ENCODE measurements at regions not wholly inside any gene's neighbourhood (a gene's known extent, or its start where the extent isn't known, plus 50 kb on each side); places are given as distances from the start of the nearest gene placed in this dataset.

- ATAC-seq (ENCODE audit: low read depth in 2 of 2) (no peak), DNase-seq (no peak)
- no peaks in the 10 kb centered on the region for H3K27me3 Mint-ChIP-seq
- H3K27ac Mint-ChIP-seq, result no peak overlapping the region
- H3K36me3 Mint-ChIP-seq, result no peaks in the 10 kb centered on the region
- H3K4me1 Mint-ChIP-seq, result no peaks in the 10 kb centered on the region
- H3K9me3 Mint-ChIP-seq, result peaks cover 0 to 2% (median 0%) of the 10 kb centered on the region in 7 donors
- no peak overlapping the region for H3K4me3 Mint-ChIP-seq
Observed at GRCh38 chr9:28782630-28783029, 1209.3 kb upstream of the C9orf72 start.

GRCh38 chr9:28792716-28793115, 1219.4 kb upstream of the C9orf72 start:
- no peaks in the 10 kb centered on the region for H3K9me3 Mint-ChIP-seq
- H3K27ac Mint-ChIP-seq, result no peak overlapping the region
- ATAC-seq (ENCODE audit: low read depth in 2 of 2), result no peak
- no peaks in the 10 kb centered on the region for H3K4me1 Mint-ChIP-seq
- H3K36me3 Mint-ChIP-seq, result no peaks in the 10 kb centered on the region
- no peaks in the 10 kb centered on the region for H3K27me3 Mint-ChIP-seq
- no peak for DNase-seq
- no peak overlapping the region for H3K4me3 Mint-ChIP-seq

GRCh38 chr9:28799876-28800275, 1226.6 kb upstream of the C9orf72 start:
- Mint-ChIP-seq H3K27me3 (no peaks in the 10 kb centered on the region), H3K4me3 (no peak overlapping the region), H3K27ac (no peak overlapping the region), H3K4me1 (no peaks in the 10 kb centered on the region), H3K36me3 (no peaks in the 10 kb centered on the region), H3K9me3 (no peaks in the 10 kb centered on the region)
- DNase-seq (no peak), ATAC-seq (ENCODE audit: low read depth in 2 of 2) (no peak)

- H3K27me3 Mint-ChIP-seq, result no peaks in the 10 kb centered on the region
- no peak for ATAC-seq (ENCODE audit: low read depth in 2 of 2)
- no peak overlapping the region for H3K4me3 Mint-ChIP-seq
- no peak for DNase-seq
- H3K4me1 Mint-ChIP-seq, result no peaks in the 10 kb centered on the region
- no peaks in the 10 kb centered on the region for H3K36me3 Mint-ChIP-seq
- no peaks in the 10 kb centered on the region for H3K9me3 Mint-ChIP-seq
- no peak overlapping the region for H3K27ac Mint-ChIP-seq
Observed at GRCh38 chr9:28801144-28801799, 1228.0 kb upstream of the C9orf72 start.

GRCh38 chr9:28805197-28805596, 1231.9 kb upstream of the C9orf72 start:
- Mint-ChIP-seq H3K9me3 (peaks cover 0 to 4% (median 0%) of the 10 kb centered on the region in 7 donors), H3K27me3 (no peaks in the 10 kb centered on the region)

GRCh38 chr9:28808042-28808441, 1234.8 kb upstream of the C9orf72 start:
- Mint-ChIP-seq H3K36me3 (no peaks in the 10 kb centered on the region), H3K4me3 (no peak overlapping the region), H3K4me1 (no peaks in the 10 kb centered on the region), H3K27me3 (no peaks in the 10 kb centered on the region), H3K9me3 (peaks cover 0 to 4% (median 0%) of the 10 kb centered on the region in 7 donors), H3K27ac (no peak overlapping the region)
- DNase-seq (no peak), ATAC-seq (ENCODE audit: low read depth in 2 of 2) (no peak)

More at GRCh38 chr9:28805197-28805596, 1231.9 kb upstream of the C9orf72 start:
- Mint-ChIP-seq H3K27ac (no peak overlapping the region), H3K4me3 (no peak overlapping the region), H3K36me3 (no peaks in the 10 kb centered on the region), H3K4me1 (no peaks in the 10 kb centered on the region)
- ATAC-seq (ENCODE audit: low read depth in 2 of 2) (no peak), DNase-seq (no peak)

- H3K27me3 Mint-ChIP-seq, result no peaks in the 10 kb centered on the region
- H3K9me3 Mint-ChIP-seq, result peaks cover 0 to 4% (median 0%) of the 10 kb centered on the region in 7 donors
- no peak for DNase-seq
- H3K4me1 Mint-ChIP-seq, result no peaks in the 10 kb centered on the region
- H3K36me3 Mint-ChIP-seq, result no peaks in the 10 kb centered on the region
- no peak for ATAC-seq (ENCODE audit: low read depth in 2 of 2)
- no peak overlapping the region for H3K4me3 Mint-ChIP-seq
- no peak overlapping the region for H3K27ac Mint-ChIP-seq
Observed at GRCh38 chr9:28810388-28811075, 1237.3 kb upstream of the C9orf72 start.

GRCh38 chr9:28820741-28821140, 1247.5 kb upstream of the C9orf72 start:
- no peak overlapping the region for H3K4me3 Mint-ChIP-seq
- DNase-seq, result no peak
- H3K9me3 Mint-ChIP-seq, result peaks cover 0 to 12% (median 0%) of the 10 kb centered on the region in 7 donors
- no peaks in the 10 kb centered on the region for H3K36me3 Mint-ChIP-seq
- ATAC-seq (ENCODE audit: low read depth in 2 of 2), result no peak
- H3K27ac Mint-ChIP-seq, result no peak overlapping the region
- H3K27me3 Mint-ChIP-seq, result no peaks in the 10 kb centered on the region
- no peaks in the 10 kb centered on the region for H3K4me1 Mint-ChIP-seq

GRCh38 chr9:28821240-28821639, 1248.0 kb upstream of the C9orf72 start:
- no peak overlapping the region for H3K27ac Mint-ChIP-seq
- no peak overlapping the region for H3K4me3 Mint-ChIP-seq
- no peaks in the 10 kb centered on the region for H3K4me1 Mint-ChIP-seq
- no peaks in the 10 kb centered on the region for H3K27me3 Mint-ChIP-seq
- DNase-seq (no peak), ATAC-seq (ENCODE audit: low read depth in 2 of 2) (no peak)
- H3K36me3 Mint-ChIP-seq, result no peaks in the 10 kb centered on the region
- H3K9me3 Mint-ChIP-seq, result peaks cover 0 to 12% (median 0%) of the 10 kb centered on the region in 7 donors

GRCh38 chr9:28824432-28824963, 1251.2 kb upstream of the C9orf72 start:
- Mint-ChIP-seq H3K27me3 (no peaks in the 10 kb centered on the region), H3K4me1 (no peaks in the 10 kb centered on the region), H3K4me3 (no peak overlapping the region), H3K36me3 (no peaks in the 10 kb centered on the region), H3K27ac (no peak overlapping the region), H3K9me3 (peaks cover 0 to 7% (median 0%) of the 10 kb centered on the region in 7 donors)
- ATAC-seq (ENCODE audit: low read depth in 2 of 2) (no peak), DNase-seq (no peak)

GRCh38 chr9:28832168-28832770, 1259.0 kb upstream of the C9orf72 start:
- H3K4me1 Mint-ChIP-seq, result no peaks in the 10 kb centered on the region
- DNase-seq (no peak), ATAC-seq (ENCODE audit: low read depth in 2 of 2) (no peak)
- no peak overlapping the region for H3K4me3 Mint-ChIP-seq
- H3K9me3 Mint-ChIP-seq, result peaks cover 0 to 2% (median 0%) of the 10 kb centered on the region in 7 donors
- H3K27me3 Mint-ChIP-seq, result no peaks in the 10 kb centered on the region
- no peak overlapping the region for H3K27ac Mint-ChIP-seq
- H3K36me3 Mint-ChIP-seq, result no peaks in the 10 kb centered on the region

- no peaks in the 10 kb centered on the region for H3K36me3 Mint-ChIP-seq
- H3K9me3 Mint-ChIP-seq, result peaks cover 0 to 6% (median 2%) of the 10 kb centered on the region in 7 donors
- H3K4me1 Mint-ChIP-seq, result no peaks in the 10 kb centered on the region
- H3K27ac Mint-ChIP-seq, result no peak overlapping the region
- no peak overlapping the region for H3K4me3 Mint-ChIP-seq
- ATAC-seq (ENCODE audit: low read depth in 2 of 2) (no peak), DNase-seq (no peak)
- no peaks in the 10 kb centered on the region for H3K27me3 Mint-ChIP-seq
Observed at GRCh38 chr9:28834156-28834555, 1260.9 kb upstream of the C9orf72 start.

- Mint-ChIP-seq H3K9me3 (peaks cover 0 to 13% (median 3%) of the 10 kb centered on the region in 7 donors), H3K27ac (no peak overlapping the region), H3K36me3 (no peaks in the 10 kb centered on the region), H3K27me3 (no peaks in the 10 kb centered on the region), H3K4me3 (no peak overlapping the region), H3K4me1 (no peaks in the 10 kb centered on the region)
- DNase-seq (no peak), ATAC-seq (ENCODE audit: low read depth in 2 of 2) (no peak)
Observed at GRCh38 chr9:28839778-28840430, 1266.6 kb upstream of the C9orf72 start.

All from naive B cell (primary cell).